Fibroblast of lung (primary cell): ENCODE measurements at regions not wholly inside any gene's neighbourhood (a gene's known extent, or its start where the extent isn't known, plus 50 kb on each side); places are given as distances from the start of the nearest gene placed in this dataset.
"Not testable (repeated sequence)": the region's sequence is repeated elsewhere in the genome, so short reads cannot be mapped to it uniquely, and the experiment has no call there.

Source experiments
- DNase-seq, 2 donors: peaks; one replicate each; pipeline versions ENCODE4 v3.0.0 to v3.0.0-alpha.2; 2010; ENCODE audit warnings: low read depth in 2 of 2
- H2AFZ ChIP-seq: 2 replicates; pipeline ENCODE4 v1.5.1; 2012; ENCODE audit warnings: low read length, control low read depth, inconsistent platforms
- H3K27ac ChIP-seq: 2 replicates; pipeline ENCODE4 v1.5.1; 2011; ENCODE audit warnings: low read length, control low read depth; ENCODE audit not compliant: insufficient read depth
- H3K27me3 ChIP-seq: 2 replicates; pipeline ENCODE4 v1.5.1; 2011; ENCODE audit warnings: mild to moderate bottlenecking, low read length; ENCODE audit not compliant: control insufficient read depth, insufficient read depth
- H3K36me3 ChIP-seq: 2 replicates; pipeline ENCODE4 v1.5.1; 2011; ENCODE audit warnings: low read length; ENCODE audit not compliant: control insufficient read depth, insufficient read depth
- H3K4me1 ChIP-seq: 2 replicates; pipeline ENCODE4 v1.5.1; 2011; ENCODE audit warnings: low read length; ENCODE audit not compliant: control insufficient read depth, insufficient read depth; ENCODE audit errors: extremely low read depth
- H3K4me2 ChIP-seq: 2 replicates; pipeline ENCODE4 v1.5.1; 2011; ENCODE audit warnings: low read length, control low read depth; ENCODE audit not compliant: insufficient read depth; ENCODE audit errors: extremely low read depth
- H3K4me3 ChIP-seq, 4 experiments: fragments of 200-600 bp in 1 of 4; sonication (generic) in 1 of 4; replicated peaks in 1 of 4; 2 replicates each; pipeline ENCODE4 v1.5.1; 2011 to 2016; ENCODE audit warnings: low read length in 4 of 4, low read depth in 3 of 4, mild to moderate bottlenecking in 3 of 4, control low read depth in 2 of 4, inconsistent platforms in 1 of 4, mixed read lengths in 1 of 4; ENCODE audit not compliant: insufficient read depth in 1 of 4; ENCODE audit errors: control extremely low read depth in 1 of 4
- H3K79me2 ChIP-seq: 2 replicates; pipeline ENCODE4 v1.5.1; 2012; ENCODE audit warnings: mild to moderate bottlenecking, low read length, inconsistent platforms; ENCODE audit not compliant: control insufficient read depth, insufficient read depth
- H3K9ac ChIP-seq: 2 replicates; pipeline ENCODE4 v1.5.1; 2011; ENCODE audit warnings: mild to moderate bottlenecking, low read length, control low read depth; ENCODE audit not compliant: insufficient read depth
- H3K9me3 ChIP-seq: 2 replicates; pipeline ENCODE4 v1.5.1; 2012; ENCODE audit warnings: low read depth, low read length; ENCODE audit not compliant: control insufficient read depth, insufficient read depth
- H4K20me1 ChIP-seq: 2 replicates; pipeline ENCODE4 v1.5.1; 2011; ENCODE audit warnings: low read length; ENCODE audit not compliant: control insufficient read depth, insufficient read depth; ENCODE audit errors: extremely low read depth
- EZH2 ChIP-seq: IDR thresholded peaks from 2 replicates; pipeline ENCODE4 v1.5.1; 2012; ENCODE audit warnings: low read length, control low read depth, mild to moderate bottlenecking; ENCODE audit errors: missing control alignments
- TF ChIP-seq, protein P1 (sequence below), 2 donors: IDR thresholded peaks in 1 of 2; conservative IDR thresholded peaks in 1 of 2; 1 replicate in 1 of 2; 2 replicates in 1 of 2; pipeline ENCODE4 v1.5.1; 2011 to 2012; ENCODE audit warnings: low read length in 2 of 2, control low read depth in 1 of 2, inconsistent platforms in 1 of 2, low read depth in 1 of 2, mild to moderate bottlenecking in 1 of 2

DNA sequence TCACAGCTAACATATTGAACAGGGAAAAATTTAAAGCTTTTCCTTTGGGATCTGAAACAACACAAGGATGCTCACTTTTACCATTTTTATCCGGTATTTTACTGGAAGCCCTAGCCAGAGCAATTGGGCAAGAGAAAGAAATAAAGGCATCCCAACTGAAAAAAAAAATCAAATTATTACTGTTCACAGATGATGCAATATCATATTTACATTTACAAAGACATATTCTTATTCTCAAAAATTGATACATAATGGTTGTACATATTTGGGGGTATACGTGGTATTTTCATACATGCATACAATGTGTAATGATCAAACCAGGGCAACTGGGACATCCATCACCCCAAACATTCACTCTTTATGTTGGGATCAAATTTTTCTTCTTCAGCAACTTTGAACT is 337.0 kb upstream of the SLC7A11 start:
- Histone ChIP-seq H2AFZ (no peak overlapping the region), H3K79me2 (no peaks in the 10 kb centered on the region), H3K9ac (no peak overlapping the region), H3K9me3 (no peaks in the 10 kb centered on the region), H3K27ac (no peak overlapping the region), H4K20me1 (no peaks in the 10 kb centered on the region), H3K27me3 (no peaks in the 10 kb centered on the region), H3K36me3 (no peaks in the 10 kb centered on the region), H3K4me3 (no peak overlapping the region), H3K4me2 (no peak overlapping the region), H3K4me1 (no peaks in the 10 kb centered on the region)
- TF ChIP-seq EZH2: no peak
- TF ChIP-seq, protein P1, sequence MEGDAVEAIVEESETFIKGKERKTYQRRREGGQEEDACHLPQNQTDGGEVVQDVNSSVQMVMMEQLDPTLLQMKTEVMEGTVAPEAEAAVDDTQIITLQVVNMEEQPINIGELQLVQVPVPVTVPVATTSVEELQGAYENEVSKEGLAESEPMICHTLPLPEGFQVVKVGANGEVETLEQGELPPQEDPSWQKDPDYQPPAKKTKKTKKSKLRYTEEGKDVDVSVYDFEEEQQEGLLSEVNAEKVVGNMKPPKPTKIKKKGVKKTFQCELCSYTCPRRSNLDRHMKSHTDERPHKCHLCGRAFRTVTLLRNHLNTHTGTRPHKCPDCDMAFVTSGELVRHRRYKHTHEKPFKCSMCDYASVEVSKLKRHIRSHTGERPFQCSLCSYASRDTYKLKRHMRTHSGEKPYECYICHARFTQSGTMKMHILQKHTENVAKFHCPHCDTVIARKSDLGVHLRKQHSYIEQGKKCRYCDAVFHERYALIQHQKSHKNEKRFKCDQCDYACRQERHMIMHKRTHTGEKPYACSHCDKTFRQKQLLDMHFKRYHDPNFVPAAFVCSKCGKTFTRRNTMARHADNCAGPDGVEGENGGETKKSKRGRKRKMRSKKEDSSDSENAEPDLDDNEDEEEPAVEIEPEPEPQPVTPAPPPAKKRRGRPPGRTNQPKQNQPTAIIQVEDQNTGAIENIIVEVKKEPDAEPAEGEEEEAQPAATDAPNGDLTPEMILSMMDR (conservative IDR thresholded peaks at IDR 0.05 in 1 of 2, IDR thresholded peaks at IDR 0.05 in 1 of 2; ENCODE audit: low read depth in 1 of 2, low read length in 2 of 2): no peak
- no peak for DNase-seq

DNA sequence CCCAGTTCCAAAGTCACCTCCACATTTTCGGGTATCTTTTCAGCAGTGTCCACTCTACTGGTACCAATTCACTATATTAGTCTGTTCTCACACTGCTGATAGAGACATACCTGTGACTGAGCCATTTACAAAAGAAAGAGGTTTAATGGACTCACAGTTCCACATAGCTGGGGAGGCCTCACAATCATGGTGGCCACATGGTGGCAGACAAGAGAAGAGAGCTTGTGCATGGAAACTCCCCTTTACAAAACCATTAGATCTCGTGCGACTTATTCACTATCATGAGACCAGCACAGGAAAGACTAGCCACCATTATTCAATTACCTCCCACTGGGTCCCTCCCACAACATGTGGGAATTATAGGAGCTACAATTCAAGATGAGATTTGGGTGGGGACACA is 335.7 kb upstream of the SLC7A11 start:
- not testable (repeated sequence) for H3K4me1 ChIP-seq, H3K4me2 ChIP-seq, H3K4me3 ChIP-seq, H2AFZ ChIP-seq, H4K20me1 ChIP-seq, H3K36me3 ChIP-seq, H3K79me2 ChIP-seq, H3K9me3 ChIP-seq, H3K27ac ChIP-seq, H3K27me3 ChIP-seq, H3K9ac ChIP-seq
- TF ChIP-seq, protein P1 (conservative IDR thresholded peaks at IDR 0.05 in 1 of 2, IDR thresholded peaks at IDR 0.05 in 1 of 2; ENCODE audit: low read depth in 1 of 2, low read length in 2 of 2): peak in 1 of 2 donors; percentile 20
- peak in 1 of 2 donors; percentile 12 for DNase-seq

DNA sequence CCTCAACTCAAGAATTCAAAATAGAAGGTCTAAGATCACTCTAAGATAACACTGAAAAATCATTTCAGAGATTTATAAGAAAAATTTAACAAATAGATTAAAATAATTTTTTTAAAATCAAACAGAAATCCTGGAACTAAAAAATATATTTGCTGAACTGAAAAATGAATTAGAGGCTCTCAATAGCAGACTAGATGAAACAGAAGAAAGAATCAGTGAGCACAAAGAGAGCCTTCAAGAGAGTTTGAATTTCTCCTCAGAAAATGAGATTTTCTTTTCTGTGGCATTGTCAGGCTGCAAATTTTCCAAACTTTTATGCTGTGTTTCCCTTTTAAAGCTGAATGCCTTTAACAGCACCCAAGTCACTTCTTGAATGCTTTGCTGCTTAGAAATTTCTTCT is 335.0 kb upstream of the SLC7A11 start:
- Histone ChIP-seq H3K9ac (no peak overlapping the region), H3K4me3 (no peak overlapping the region), H3K27ac (no peak overlapping the region), H3K27me3 (no peaks in the 10 kb centered on the region), H3K36me3 (no peaks in the 10 kb centered on the region), H3K4me1 (no peaks in the 10 kb centered on the region), H3K9me3 (no peaks in the 10 kb centered on the region), H3K79me2 (no peaks in the 10 kb centered on the region), H2AFZ (no peak overlapping the region), H4K20me1 (no peaks in the 10 kb centered on the region), H3K4me2 (no peak overlapping the region)
- TF ChIP-seq, protein P1 (conservative IDR thresholded peaks at IDR 0.05 in 1 of 2, IDR thresholded peaks at IDR 0.05 in 1 of 2; ENCODE audit: low read depth in 1 of 2, low read length in 2 of 2): no peak
- TF ChIP-seq EZH2: no peak
- no peak for DNase-seq
